GM12878 (cell line): ENCODE measurements at regions not wholly inside any gene's neighbourhood (a gene's known extent, or its start where the extent isn't known, plus 50 kb on each side); places are given as distances from the start of the nearest gene placed in this dataset.

Experiments used
- DPF2 ChIP-seq: fragments of 450-650 bp; IDR thresholded peaks from 2 replicates; pipeline ENCODE4 v1.6.1; 2017; ENCODE audit warnings: mild to moderate bottlenecking
- TARDBP ChIP-seq: IDR thresholded peaks from 2 replicates; pipeline ENCODE4 v1.6.1; 2016; ENCODE audit warnings: borderline replicate concordance

DNA sequence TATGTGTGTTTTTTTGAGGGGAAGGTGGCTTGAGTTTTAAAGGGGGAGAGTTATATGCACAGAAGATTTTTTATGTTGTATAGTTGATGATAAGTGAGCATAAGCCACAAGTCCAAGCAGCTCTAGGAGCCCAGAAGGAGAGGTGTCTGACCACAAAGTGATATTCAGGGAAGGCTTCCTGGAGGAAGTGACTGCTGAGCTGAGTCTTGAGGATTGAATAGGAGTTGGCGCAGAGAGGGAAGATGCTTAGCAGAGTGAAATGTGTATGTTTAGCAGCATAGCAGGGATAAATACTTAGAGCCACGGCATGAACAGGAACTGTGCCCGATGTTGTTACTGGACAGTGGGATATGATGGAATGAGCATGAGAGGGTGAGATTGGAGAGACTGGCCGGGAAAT lies 255.1 kb upstream of the KCNG1 start:
- no peak for TF ChIP-seq TARDBP
- no peak for TF ChIP-seq DPF2
